ENCODE measurements at regions not wholly inside any gene's neighbourhood (a gene's known extent, or its start where the extent isn't known, plus 50 kb on each side); places are given as distances from the start of the nearest gene placed in this dataset.
"Not testable (repeated sequence)": the region's sequence is repeated elsewhere in the genome, so short reads cannot be mapped to it uniquely, and the experiment has no call there.

GRCh38 chr7:133157045-133157444, 75.2 kb upstream of the CHCHD3 start:
- no peaks in the 10 kb centered on the region for H3K36me3 ChIP-seq (ENCODE audit: control insufficient read depth, insufficient read depth, low read length)
- H3K4me3 ChIP-seq (ENCODE audit: low read depth, low read length): no peak overlapping the region
- no peaks in the 10 kb centered on the region for H3K4me1 ChIP-seq (ENCODE audit: control insufficient read depth, insufficient read depth, low read length)
- no CpG with 5 or more reads among the region's 1 CpG for WGBS (ENCODE audit: insufficient coverage)
- no peaks in the 10 kb centered on the region for H3K9me3 ChIP-seq (ENCODE audit: control insufficient read depth, insufficient read depth, low read length)
- no peaks in the 10 kb centered on the region for H3K27me3 ChIP-seq (ENCODE audit: control insufficient read depth, insufficient read depth, low read length)
- no peak for DNase-seq (ENCODE audit: low read depth in 4 of 6, low spot score in 6 of 6)
- no peak overlapping the region for H3K27ac ChIP-seq (ENCODE audit: low read depth, low read length)

GRCh38 chr7:133164498-133164897, 82.6 kb upstream of the CHCHD3 start:
- no peak for DNase-seq (ENCODE audit: low read depth in 4 of 6, low spot score in 6 of 6)
- 19% methylated on average over 4 of the region's 6 CpGs for WGBS (ENCODE audit: insufficient coverage)
- H3K9me3 ChIP-seq (ENCODE audit: control insufficient read depth, insufficient read depth, low read length): no peaks in the 10 kb centered on the region
- H3K36me3 ChIP-seq (ENCODE audit: control insufficient read depth, insufficient read depth, low read length): no peaks in the 10 kb centered on the region
- no peak overlapping the region for H3K27ac ChIP-seq (ENCODE audit: low read depth, low read length)
- H3K4me3 ChIP-seq (ENCODE audit: low read depth, low read length): no peak overlapping the region
- H3K4me1 ChIP-seq (ENCODE audit: control insufficient read depth, insufficient read depth, low read length): peaks cover 4% of the 10 kb centered on the region
- H3K27me3 ChIP-seq (ENCODE audit: control insufficient read depth, insufficient read depth, low read length): no peaks in the 10 kb centered on the region

GRCh38 chr7:133165001-133165400, 83.1 kb upstream of the CHCHD3 start:
- no peak for DNase-seq (ENCODE audit: low read depth in 4 of 6, low spot score in 6 of 6)
- Histone ChIP-seq H3K4me1 (ENCODE audit: control insufficient read depth, insufficient read depth, low read length) (peaks cover 4% of the 10 kb centered on the region), H3K36me3 (ENCODE audit: control insufficient read depth, insufficient read depth, low read length) (no peaks in the 10 kb centered on the region), H3K4me3 (ENCODE audit: low read depth, low read length) (no peak overlapping the region), H3K27ac (ENCODE audit: low read depth, low read length) (no peak overlapping the region), H3K27me3 (ENCODE audit: control insufficient read depth, insufficient read depth, low read length) (no peaks in the 10 kb centered on the region), H3K9me3 (ENCODE audit: control insufficient read depth, insufficient read depth, low read length) (no peaks in the 10 kb centered on the region)
- WGBS (ENCODE audit: insufficient coverage): no CpG with 5 or more reads among the region's 2 CpGs

DNA sequence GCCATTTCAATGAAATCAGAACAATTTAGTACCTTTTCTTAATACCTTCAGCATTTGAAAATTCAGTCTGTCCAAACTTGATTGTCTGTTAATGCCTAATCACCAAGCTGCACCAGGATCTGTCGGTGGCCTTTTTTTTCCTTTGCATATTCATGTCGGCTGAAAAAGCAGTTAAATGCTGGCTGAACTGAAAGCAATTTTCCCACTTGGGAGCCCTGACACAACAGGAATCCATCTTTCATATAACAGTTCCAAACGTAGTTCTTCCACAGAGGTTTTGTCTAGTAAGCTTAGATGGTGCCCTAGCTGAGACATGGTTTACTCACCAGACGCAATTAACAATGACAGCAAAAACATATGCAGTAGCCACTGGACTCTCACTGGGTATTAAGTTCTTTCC, 83.6 kb upstream of the CHCHD3 start:
- H3K9me3 ChIP-seq (ENCODE audit: control insufficient read depth, insufficient read depth, low read length): no peaks in the 10 kb centered on the region
- peak in 1 of 6 donors; percentile 72 for DNase-seq (ENCODE audit: low read depth in 4 of 6, low spot score in 6 of 6)
- no peak overlapping the region for H3K27ac ChIP-seq (ENCODE audit: low read depth, low read length)
- H3K27me3 ChIP-seq (ENCODE audit: control insufficient read depth, insufficient read depth, low read length): no peaks in the 10 kb centered on the region
- peaks cover 4% of the 10 kb centered on the region for H3K4me1 ChIP-seq (ENCODE audit: control insufficient read depth, insufficient read depth, low read length)
- H3K4me3 ChIP-seq (ENCODE audit: low read depth, low read length): no peak overlapping the region
- no peaks in the 10 kb centered on the region for H3K36me3 ChIP-seq (ENCODE audit: control insufficient read depth, insufficient read depth, low read length)
- 83% methylated on average over 2 of the region's 4 CpGs for WGBS (ENCODE audit: insufficient coverage)

- Histone ChIP-seq H3K4me1 (ENCODE audit: control insufficient read depth, insufficient read depth, low read length) (peaks cover 4% of the 10 kb centered on the region), H3K27me3 (ENCODE audit: control insufficient read depth, insufficient read depth, low read length) (no peaks in the 10 kb centered on the region), H3K36me3 (ENCODE audit: control insufficient read depth, insufficient read depth, low read length) (no peaks in the 10 kb centered on the region), H3K27ac (ENCODE audit: low read depth, low read length) (no peak overlapping the region), H3K4me3 (ENCODE audit: low read depth, low read length) (no peak overlapping the region), H3K9me3 (ENCODE audit: control insufficient read depth, insufficient read depth, low read length) (no peaks in the 10 kb centered on the region)
- no peak for DNase-seq (ENCODE audit: low read depth in 4 of 6, low spot score in 6 of 6)
- whole genome bisulfite sequencing (ENCODE audit: insufficient coverage): 69% methylated on average over 4 of the region's 5 CpGs
These were observed 85.4 kb upstream of the CHCHD3 start for GRCh38 chr7:133167300-133167699.

DNA sequence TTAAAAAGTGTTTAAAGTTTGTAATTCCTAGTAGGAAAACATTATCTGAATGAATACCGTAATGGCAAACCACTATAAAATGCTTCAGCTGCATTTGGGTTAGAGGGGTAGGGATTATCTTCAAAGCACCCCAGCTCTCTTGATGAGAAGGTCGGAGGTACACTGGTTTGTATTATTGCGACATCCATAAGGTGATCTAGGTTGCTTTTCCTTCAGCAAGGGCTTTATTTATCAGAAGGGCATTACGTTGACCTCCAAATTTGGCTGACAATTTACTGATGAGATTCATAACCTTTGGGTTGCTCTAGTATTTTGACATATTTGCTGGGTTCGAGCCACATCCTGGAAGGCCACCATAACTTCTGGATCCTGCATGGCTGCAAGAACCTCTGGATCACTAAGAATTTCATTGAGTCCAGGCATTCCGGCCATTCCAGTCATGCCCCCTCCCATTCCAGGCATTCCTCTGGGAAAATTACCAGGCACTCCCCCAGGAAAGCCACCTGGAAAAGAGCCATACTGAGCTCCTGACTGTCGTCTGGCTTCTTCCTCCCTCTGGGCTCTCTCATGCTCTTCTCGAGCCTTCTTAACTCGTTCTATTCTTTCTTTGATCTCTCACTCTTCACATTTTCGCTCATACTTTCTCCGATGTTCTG, 83.6 kb upstream of the EXOC4 start:
- H3K4me3 ChIP-seq (ENCODE audit: low read depth, low read length); H3K36me3 ChIP-seq (ENCODE audit: control insufficient read depth, insufficient read depth, low read length); H3K4me1 ChIP-seq (ENCODE audit: control insufficient read depth, insufficient read depth, low read length); H3K27me3 ChIP-seq (ENCODE audit: control insufficient read depth, insufficient read depth, low read length); H3K9me3 ChIP-seq (ENCODE audit: control insufficient read depth, insufficient read depth, low read length); DNase-seq (ENCODE audit: low read depth in 4 of 6, low spot score in 6 of 6); H3K27ac ChIP-seq (ENCODE audit: low read depth, low read length): not testable (repeated sequence)
- 93% methylated on average over 7 of the region's 11 CpGs for WGBS (ENCODE audit: insufficient coverage)

- DNase-seq (ENCODE audit: low read depth in 4 of 6, low spot score in 6 of 6): not testable (repeated sequence)
These were observed 75.4 kb upstream of the EXOC4 start for GRCh38 chr7:133177476-133177875.

GRCh38 chr7:133180717-133181116, 72.2 kb upstream of the EXOC4 start:
- WGBS (ENCODE audit: insufficient coverage): 98% methylated on average over 3 of the region's 4 CpGs
- no peak overlapping the region for H3K27ac ChIP-seq (ENCODE audit: low read depth, low read length)

More at GRCh38 chr7:133177476-133177875, 75.4 kb upstream of the EXOC4 start:
- not testable (repeated sequence) for H3K4me3 ChIP-seq (ENCODE audit: low read depth, low read length); H3K4me1 ChIP-seq (ENCODE audit: control insufficient read depth, insufficient read depth, low read length); H3K9me3 ChIP-seq (ENCODE audit: control insufficient read depth, insufficient read depth, low read length); H3K27me3 ChIP-seq (ENCODE audit: control insufficient read depth, insufficient read depth, low read length); H3K27ac ChIP-seq (ENCODE audit: low read depth, low read length); H3K36me3 ChIP-seq (ENCODE audit: control insufficient read depth, insufficient read depth, low read length)
- WGBS (ENCODE audit: insufficient coverage): 96% methylated on average over 19 of the region's 24 CpGs

DNA sequence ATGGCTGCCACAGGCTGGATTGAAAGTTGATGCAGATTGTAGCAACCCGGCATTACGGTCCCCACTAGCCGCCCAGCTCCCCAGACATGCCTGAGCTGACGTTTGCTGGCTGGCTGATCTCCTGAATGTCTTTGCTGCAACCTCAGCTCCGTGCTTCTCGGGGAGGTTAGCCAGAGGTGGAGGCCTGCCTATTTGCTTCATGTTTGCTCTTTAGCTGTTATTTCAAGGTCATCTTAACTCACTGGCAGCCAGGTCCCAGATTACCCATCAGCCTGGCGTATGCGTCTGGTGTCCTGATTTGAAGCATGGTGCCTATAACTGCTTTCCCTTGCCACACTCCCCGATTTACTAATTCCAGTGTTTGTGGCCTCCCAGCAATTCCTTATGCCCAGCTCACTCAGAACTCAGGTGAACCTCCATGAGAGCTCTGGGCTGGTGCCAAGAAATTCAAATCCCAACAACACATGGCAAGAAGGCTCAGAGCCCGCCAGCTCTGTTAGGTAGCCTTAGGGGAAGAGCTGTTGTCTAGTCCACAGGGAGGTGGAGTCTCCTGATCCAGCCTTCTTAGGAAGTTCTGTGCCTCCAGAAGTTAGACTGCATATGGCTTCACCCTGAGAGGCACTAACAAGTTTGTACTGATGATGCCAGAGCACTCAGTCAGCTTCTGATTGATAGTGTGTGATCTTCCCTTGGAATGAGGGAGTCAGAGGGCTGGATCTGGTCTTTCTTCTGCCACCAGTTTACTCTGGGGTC, 69.7 kb upstream of the EXOC4 start:
- Histone ChIP-seq H3K4me1 (ENCODE audit: control insufficient read depth, insufficient read depth, low read length) (no peaks in the 10 kb centered on the region), H3K27ac (ENCODE audit: low read depth, low read length) (no peak overlapping the region), H3K4me3 (ENCODE audit: low read depth, low read length) (no peak overlapping the region), H3K9me3 (ENCODE audit: control insufficient read depth, insufficient read depth, low read length) (no peaks in the 10 kb centered on the region), H3K36me3 (ENCODE audit: control insufficient read depth, insufficient read depth, low read length) (no peaks in the 10 kb centered on the region), H3K27me3 (ENCODE audit: control insufficient read depth, insufficient read depth, low read length) (no peaks in the 10 kb centered on the region)
- DNase-seq (ENCODE audit: low read depth in 4 of 6, low spot score in 6 of 6): no peak
- 87% methylated on average over 10 of the region's 10 CpGs for WGBS (ENCODE audit: insufficient coverage)

More at GRCh38 chr7:133180717-133181116, 72.2 kb upstream of the EXOC4 start:
- DNase-seq (ENCODE audit: low read depth in 4 of 6, low spot score in 6 of 6): no peak
- Histone ChIP-seq H3K27me3 (ENCODE audit: control insufficient read depth, insufficient read depth, low read length) (no peaks in the 10 kb centered on the region), H3K4me1 (ENCODE audit: control insufficient read depth, insufficient read depth, low read length) (no peaks in the 10 kb centered on the region), H3K9me3 (ENCODE audit: control insufficient read depth, insufficient read depth, low read length) (no peaks in the 10 kb centered on the region), H3K4me3 (ENCODE audit: low read depth, low read length) (no peak overlapping the region), H3K36me3 (ENCODE audit: control insufficient read depth, insufficient read depth, low read length) (no peaks in the 10 kb centered on the region)

GRCh38 chr7:133183969-133184368, 68.9 kb upstream of the EXOC4 start:
- no CpG with 5 or more reads among the region's 2 CpGs for WGBS (ENCODE audit: insufficient coverage)
- Histone ChIP-seq H3K4me3 (ENCODE audit: low read depth, low read length) (no peak overlapping the region), H3K4me1 (ENCODE audit: control insufficient read depth, insufficient read depth, low read length) (no peaks in the 10 kb centered on the region), H3K9me3 (ENCODE audit: control insufficient read depth, insufficient read depth, low read length) (no peaks in the 10 kb centered on the region), H3K36me3 (ENCODE audit: control insufficient read depth, insufficient read depth, low read length) (no peaks in the 10 kb centered on the region), H3K27me3 (ENCODE audit: control insufficient read depth, insufficient read depth, low read length) (no peaks in the 10 kb centered on the region), H3K27ac (ENCODE audit: low read depth, low read length) (no peak overlapping the region)
- no peak for DNase-seq (ENCODE audit: low read depth in 4 of 6, low spot score in 6 of 6)

Data from spinal cord (tissue), 9 donors.